HG03196 (cell line): ENCODE measurements at regions not wholly inside any gene's neighbourhood (a gene's known extent, or its start where the extent isn't known, plus 50 kb on each side); places are given as distances from the start of the nearest gene placed in this dataset.
"Not testable (repeated sequence)": the region's sequence is repeated elsewhere in the genome, so short reads cannot be mapped to it uniquely, and the experiment has no call there.

Source experiments
- ATAC-seq: cut with Tn5 transposase; IDR thresholded peaks from one replicate; pipeline ENCODE4 v1.9.1; 2021; ENCODE audit not compliant: unreplicated experiment

DNA sequence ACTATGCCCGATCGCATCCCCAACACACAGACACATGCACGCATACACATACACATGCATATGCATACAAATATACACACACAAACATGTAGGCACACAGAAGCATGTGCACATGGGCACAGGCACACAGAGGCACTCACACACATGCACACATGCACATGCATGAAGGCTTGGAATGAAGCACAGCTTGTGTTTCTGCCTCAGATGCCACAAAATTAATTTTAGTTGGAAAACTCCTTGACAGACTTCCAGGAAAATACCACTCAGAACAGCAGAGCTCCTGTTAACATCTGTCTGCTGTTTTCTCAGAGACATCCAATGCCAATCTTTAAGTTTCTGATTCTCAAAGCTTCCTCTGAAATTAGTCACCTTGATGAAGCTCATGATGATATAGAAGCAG lies 532.7 kb downstream of the RFC3 start:
- no peak for ATAC-seq

GRCh38 chr13:34351134-34351533 lies 533.2 kb downstream of the RFC3 start:
- no peak for ATAC-seq

GRCh38 chr13:34352958-34353357 lies 535.0 kb downstream of the RFC3 start:
- ATAC-seq: no peak

DNA sequence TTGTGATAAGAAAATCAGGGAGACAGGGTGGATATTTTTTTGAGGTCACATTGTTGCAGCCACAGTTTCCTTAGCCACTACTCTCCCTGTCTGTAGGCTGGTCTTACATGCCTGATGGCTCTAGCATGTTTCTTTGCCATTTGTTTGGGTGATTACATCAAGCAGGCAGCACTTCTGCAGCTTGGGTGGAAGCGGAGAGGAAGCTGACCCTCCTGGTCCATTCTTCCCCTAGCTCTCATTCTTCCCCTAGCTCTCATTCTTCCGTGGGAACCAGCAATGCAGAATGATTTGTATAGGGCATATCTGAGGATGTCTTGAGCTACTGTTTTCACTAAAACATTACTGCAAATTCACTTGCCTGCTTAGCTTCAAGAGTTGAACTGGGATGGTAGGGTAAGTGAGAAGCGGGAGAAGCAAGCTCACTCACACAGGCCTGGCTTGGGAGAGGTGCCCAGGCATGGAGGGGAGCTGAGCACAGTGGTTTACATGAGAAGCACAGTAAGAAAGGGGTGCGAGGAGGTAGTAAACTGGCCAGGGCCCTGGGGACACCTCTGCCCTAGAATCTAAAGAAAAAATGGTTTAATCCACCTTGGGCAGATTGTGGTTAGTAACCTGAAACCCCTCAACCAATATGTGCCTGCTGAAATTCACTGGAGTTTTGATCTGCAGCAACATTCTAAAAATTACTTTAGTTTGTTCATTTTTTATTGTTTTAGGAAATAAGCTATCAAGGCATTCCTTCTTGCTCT lies 538.9 kb downstream of the RFC3 start:
- no peak for ATAC-seq

GRCh38 chr13:34357435-34358232 lies 539.7 kb downstream of the RFC3 start:
- no peak for ATAC-seq

DNA sequence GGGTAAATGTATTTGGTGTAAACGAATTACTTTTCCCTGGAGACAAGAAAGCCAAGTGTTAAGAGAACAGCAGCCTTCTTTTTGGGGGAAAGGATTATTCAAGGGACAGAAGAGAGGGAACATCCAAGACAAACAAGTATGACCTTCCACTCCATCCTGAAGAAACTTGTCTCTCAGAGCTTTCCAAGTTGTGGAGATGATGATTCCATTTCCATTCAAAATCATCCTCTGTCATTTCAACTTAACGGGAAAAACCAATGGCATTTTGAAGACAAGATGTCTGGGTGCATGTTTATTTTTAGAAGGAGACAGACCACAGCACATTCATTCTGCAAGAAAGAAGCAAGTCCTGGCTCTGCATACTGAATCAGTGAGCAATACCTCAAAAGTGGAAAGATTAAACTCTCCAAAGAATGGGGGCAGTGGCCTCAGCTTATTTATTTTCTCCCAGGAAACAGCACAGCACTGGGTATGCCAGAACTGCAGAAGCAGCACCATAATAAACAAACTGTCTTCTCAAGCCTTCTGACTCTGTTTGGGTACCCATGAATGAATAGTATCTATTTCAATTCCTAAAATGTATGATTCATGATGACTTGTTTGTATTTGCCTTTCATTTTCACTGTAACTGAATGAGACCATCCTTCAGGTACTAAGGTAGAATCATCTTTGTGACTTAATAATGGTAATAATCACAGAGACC lies 541.0 kb downstream of the RFC3 start:
- no peak for ATAC-seq

- no peak for ATAC-seq
Measured at GRCh38 chr13:34360702-34361101, 542.8 kb downstream of the RFC3 start.

DNA sequence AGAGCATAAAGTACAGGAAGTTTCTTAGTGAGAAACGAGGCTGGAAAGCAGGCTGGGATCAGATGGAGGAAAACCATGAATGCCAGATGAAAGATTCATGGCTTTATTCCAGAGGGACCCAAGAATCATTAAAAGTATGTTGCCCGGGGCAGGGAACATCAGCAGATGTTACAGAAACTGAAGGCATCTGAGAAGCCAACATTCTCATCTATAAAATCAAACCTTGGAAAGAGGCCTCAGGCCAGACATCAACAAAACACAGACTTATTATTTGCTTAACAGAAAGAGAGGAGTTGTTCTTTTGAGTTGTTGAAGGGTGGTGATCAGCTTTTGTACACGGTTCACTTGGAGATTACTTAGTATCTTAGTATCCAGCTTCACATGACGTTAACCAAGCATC lies 543.6 kb downstream of the RFC3 start:
- no peak for ATAC-seq

- ATAC-seq: no peak
Measured at GRCh38 chr13:34363266-34363665, 545.3 kb downstream of the RFC3 start.

GRCh38 chr13:34364633-34365032 lies 546.7 kb downstream of the RFC3 start:
- ATAC-seq: no peak

GRCh38 chr13:34369931-34370330 lies 552.0 kb downstream of the RFC3 start:
- no peak for ATAC-seq

DNA sequence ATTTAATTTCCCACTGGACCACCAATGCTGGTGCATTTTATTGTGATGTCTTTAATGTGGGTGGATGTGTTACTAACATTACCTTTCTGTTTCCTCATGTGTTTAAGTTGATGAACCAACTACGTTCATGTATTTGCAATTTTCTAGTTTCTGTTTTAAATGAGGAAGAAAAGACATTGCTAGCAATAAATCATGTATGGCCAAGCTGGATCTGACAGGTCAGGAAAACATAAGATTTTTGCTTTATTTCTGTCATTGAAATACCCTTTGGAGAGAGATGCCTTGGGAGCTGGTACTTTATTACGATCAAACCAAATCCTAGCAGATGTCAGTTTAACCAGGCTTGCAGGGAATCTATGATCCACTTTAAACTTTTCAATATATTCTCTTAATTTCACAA lies 553.2 kb downstream of the RFC3 start:
- no peak for ATAC-seq

DNA sequence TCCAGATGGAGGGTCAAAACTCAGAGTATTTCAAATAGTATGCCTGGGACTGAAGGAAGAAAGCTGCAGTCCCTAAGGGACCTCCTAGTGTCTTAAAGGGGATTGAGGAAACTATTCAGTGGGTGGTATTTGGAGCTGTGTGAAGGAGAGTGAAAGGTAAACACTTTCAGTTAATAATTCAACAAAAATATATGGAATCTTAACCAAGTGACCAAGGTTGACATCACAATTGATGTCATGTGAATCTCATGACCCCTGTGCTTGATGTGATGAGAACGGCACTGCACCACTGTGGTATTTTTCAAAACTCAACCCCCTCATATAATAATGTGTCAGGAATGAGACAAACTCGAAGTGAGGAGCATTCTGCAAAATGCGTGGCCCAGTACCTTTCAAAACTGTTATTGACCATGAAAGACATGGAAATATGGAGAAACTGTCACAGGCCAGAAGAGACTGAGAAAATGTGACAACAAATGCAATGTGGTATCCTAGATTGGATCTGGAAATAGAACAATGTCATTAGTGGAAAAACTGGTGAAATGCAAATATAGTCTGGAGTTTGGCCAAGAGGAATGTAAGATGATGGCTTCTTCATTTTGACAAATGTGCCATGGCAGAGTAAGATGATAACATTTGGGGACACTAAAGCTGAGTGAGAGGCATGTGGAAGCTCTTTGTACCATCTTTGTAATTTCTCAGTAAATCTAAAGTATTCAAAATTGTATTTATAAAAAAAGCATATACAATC lies 553.9 kb downstream of the RFC3 start:
- no peak for ATAC-seq

GRCh38 chr13:34372581-34372980 lies 554.6 kb downstream of the RFC3 start:
- no peak for ATAC-seq

GRCh38 chr13:34376483-34376882 lies 558.5 kb downstream of the RFC3 start:
- ATAC-seq: no peak

- no peak for ATAC-seq
Measured at GRCh38 chr13:34381228-34381627, 560.8 kb upstream of the NBEA start.

- no peak for ATAC-seq
Measured at GRCh38 chr13:34383728-34384127, 558.3 kb upstream of the NBEA start.

DNA sequence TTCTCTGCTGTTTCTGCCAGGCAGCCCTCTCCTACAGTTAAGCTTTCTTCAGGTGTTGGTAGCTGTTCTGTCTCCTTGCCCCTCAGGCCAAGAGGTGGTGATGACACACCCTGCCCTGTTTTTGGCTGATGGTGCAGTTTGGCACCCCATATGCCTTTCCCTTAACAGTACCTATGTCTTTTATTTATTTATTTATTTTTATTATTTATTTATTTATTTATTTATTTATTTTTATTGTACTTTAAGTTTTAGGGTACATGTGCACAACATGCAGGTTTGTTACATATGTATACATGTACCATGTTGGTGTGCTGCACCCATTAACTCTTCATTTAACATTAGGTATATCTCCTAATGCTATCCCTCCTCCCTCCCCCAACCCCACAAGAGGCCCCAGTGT lies 555.8 kb upstream of the NBEA start:
- ATAC-seq: not testable (repeated sequence)

DNA sequence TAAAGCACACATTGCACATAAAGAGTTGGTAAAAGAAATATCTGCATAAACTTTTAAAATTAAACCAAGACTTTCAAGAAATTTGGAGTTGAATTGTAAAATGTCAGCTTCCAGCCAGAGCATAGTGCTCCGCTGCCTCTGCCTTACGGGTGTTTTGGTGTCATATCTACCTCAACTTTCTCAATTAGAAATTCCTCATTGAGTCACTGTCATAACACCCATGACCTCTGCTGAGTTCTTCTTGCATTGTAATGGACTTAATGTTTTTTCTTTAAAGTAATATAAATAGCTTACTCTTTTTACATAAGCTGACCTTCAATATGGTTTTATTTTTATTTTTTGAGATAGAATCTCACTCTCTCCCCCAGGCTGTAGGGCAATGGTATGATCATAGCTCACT lies 551.0 kb upstream of the NBEA start:
- ATAC-seq: no peak

DNA sequence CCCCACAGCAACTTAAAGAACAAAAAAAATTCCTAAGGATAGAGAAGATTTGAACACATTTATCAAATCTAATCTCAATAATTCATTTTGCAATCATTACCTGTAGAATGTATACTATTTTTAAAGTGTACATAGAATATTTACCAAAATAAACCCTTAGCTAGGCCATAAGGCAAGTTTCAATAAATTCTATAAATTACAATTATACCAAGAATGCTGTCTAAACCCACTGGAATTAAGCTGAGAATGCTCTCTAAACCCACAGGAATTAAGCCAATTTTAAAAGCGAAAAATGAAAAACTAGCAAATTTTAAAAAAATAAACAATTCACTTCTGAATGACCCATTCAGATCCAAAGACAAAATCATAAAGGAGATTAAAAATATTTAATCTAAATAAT lies 540.4 kb upstream of the NBEA start:
- ATAC-seq: no peak
